Activated naive CD8-positive, alpha-beta T cell treated with anti-CD3 and anti-CD28 coated beads for 36 hours (primary cell): ENCODE measurements at regions not wholly inside any gene's neighbourhood (a gene's known extent, or its start where the extent isn't known, plus 50 kb on each side); places are given as distances from the start of the nearest gene placed in this dataset.
"Not testable (repeated sequence)": the region's sequence is repeated elsewhere in the genome, so short reads cannot be mapped to it uniquely, and the experiment has no call there.

ENCODE experiments used
- DNase-seq: peaks from one replicate; pipeline ENCODE4 v3.0.0; 2021
- H3K27ac Mint-ChIP-seq: one replicate; pipeline ENCODE4 v1.8.0; 2022; ENCODE audit warnings: mild to moderate bottlenecking, moderate library complexity, mixed read lengths
- H3K27me3 Mint-ChIP-seq: one replicate; pipeline ENCODE4 v1.8.0; 2022; ENCODE audit warnings: mild to moderate bottlenecking, mixed read lengths
- H3K36me3 Mint-ChIP-seq: one replicate; pipeline ENCODE4 v1.8.0; 2021; ENCODE audit warnings: mild to moderate bottlenecking, mixed read lengths
- H3K4me1 Mint-ChIP-seq: one replicate; pipeline ENCODE4 v1.8.0; 2021; ENCODE audit warnings: mixed read lengths
- H3K4me3 Mint-ChIP-seq: one replicate; pipeline ENCODE4 v1.8.0; 2022; ENCODE audit warnings: mild to moderate bottlenecking, moderate library complexity, mixed read lengths
- H3K9me3 Mint-ChIP-seq: one replicate; pipeline ENCODE4 v1.8.0; 2022; ENCODE audit warnings: mixed read lengths

DNA sequence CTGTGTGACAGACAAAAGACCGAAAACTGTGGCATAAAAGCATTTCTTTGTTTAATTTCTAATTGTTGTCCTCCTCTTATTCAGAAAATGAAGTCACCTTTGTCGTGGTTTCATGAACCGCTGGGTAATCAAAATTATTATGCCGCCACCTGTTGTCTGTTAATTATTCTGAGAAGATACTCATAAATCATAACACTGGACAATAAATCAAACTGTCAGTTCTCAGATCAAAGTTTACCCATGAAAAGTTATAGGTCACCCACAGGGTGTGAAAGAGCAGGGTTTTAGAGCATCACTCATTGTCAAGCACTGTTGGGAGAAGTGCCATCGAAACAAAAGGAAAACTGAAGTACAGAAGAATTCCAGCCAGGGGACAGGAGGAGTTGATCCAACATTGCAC lies 474.3 kb downstream of the NR2F2 start:
- Mint-ChIP-seq H3K27me3 (no peaks in the 10 kb centered on the region), H3K4me3 (no peak overlapping the region), H3K36me3 (no peaks in the 10 kb centered on the region), H3K4me1 (no peaks in the 10 kb centered on the region), H3K27ac (no peak overlapping the region), H3K9me3 (no peaks in the 10 kb centered on the region)
- no peak for DNase-seq

DNA sequence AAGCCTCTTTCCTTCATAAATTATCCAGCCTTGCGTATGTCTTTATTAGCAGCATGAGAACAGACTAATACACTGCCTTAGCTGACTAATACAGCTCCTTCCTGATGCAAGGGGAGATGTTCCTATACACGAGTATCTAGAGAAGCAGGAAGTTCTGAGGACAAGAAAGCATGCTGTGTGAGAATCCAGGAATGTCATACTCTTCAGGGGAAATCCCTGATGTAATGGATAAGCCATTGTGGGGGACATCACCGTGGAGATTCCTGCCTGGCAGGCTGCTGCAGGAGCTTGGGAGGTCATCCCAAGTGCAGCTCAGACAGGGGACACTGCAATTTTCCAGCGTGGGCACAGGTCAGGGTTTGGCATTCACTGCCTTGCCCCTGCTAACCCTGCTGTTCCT lies 476.9 kb downstream of the NR2F2 start:
- Mint-ChIP-seq H3K4me1 (no peaks in the 10 kb centered on the region), H3K4me3 (no peak overlapping the region), H3K9me3 (no peaks in the 10 kb centered on the region), H3K36me3 (no peaks in the 10 kb centered on the region), H3K27me3 (no peaks in the 10 kb centered on the region), H3K27ac (no peak overlapping the region)
- no peak for DNase-seq

DNA sequence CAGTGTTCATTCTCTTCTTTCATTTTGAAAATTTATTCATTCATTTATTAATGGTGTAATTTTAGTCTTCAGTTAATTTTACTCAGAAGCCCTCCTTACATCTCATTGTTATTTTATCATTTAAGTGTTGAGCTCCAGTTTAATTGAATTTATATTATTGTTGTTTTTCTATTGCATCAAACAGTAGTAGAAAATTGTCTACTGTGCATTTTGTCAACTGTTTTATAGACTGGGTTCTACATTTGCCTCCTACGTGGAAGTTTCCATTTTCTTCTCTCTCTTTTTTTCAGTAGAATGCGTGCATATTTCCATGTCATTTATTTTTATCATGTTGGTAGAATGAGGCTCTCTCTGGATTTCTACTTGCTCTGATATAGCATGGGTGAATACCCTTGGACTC lies 487.4 kb downstream of the NR2F2 start:
- H3K4me1 Mint-ChIP-seq, result no peaks in the 10 kb centered on the region
- H3K9me3 Mint-ChIP-seq, result peaks cover 2% of the 10 kb centered on the region
- H3K27ac Mint-ChIP-seq, result no peak overlapping the region
- no peaks in the 10 kb centered on the region for H3K36me3 Mint-ChIP-seq
- no peak overlapping the region for H3K4me3 Mint-ChIP-seq
- DNase-seq, result no peak
- H3K27me3 Mint-ChIP-seq, result peaks cover 12% of the 10 kb centered on the region

DNA sequence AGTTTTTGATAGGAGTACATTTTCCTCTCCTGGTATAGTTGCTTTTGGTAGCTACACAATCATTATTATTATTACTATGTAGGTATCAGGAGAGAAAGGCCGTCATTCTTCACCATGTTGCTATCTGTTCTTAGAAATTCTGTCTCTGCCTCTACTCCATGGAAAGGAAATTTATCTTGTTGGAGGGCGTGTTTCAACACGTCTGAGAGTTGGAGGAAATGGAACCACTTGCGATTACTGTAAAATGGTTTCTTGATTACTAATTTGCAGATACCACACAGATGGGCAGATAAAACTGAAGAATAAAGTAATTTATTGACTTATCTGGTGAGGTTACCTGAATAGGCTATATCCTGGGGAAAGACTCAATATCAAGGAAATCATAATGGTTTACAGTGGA lies 488.4 kb downstream of the NR2F2 start:
- Mint-ChIP-seq H3K4me1 (no peaks in the 10 kb centered on the region), H3K4me3 (no peak overlapping the region), H3K36me3 (no peaks in the 10 kb centered on the region), H3K27ac (no peak overlapping the region), H3K9me3 (peaks cover 1% of the 10 kb centered on the region), H3K27me3 (peaks cover 12% of the 10 kb centered on the region)
- DNase-seq, result no peak

DNA sequence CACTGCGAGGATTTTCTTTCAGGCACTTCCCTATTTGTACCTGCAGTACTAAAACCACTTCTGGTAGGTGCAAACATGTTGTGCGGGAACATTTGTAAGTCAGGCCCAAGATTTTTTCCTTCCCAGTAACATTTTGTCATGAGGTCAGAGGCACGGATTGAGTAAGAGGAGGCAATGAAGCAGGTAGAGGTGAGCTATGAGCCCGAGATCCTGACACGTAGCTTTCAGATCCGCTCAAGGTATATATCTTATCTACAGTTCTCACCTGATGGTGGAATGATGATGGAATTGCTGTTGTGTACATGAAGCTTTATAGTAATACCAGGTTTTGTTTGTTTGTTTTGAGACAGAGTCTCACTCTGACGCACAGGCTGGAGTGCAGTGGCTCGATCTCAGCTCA lies 497.5 kb downstream of the NR2F2 start:
- H3K27ac Mint-ChIP-seq, result no peak overlapping the region
- DNase-seq, result no peak

DNA sequence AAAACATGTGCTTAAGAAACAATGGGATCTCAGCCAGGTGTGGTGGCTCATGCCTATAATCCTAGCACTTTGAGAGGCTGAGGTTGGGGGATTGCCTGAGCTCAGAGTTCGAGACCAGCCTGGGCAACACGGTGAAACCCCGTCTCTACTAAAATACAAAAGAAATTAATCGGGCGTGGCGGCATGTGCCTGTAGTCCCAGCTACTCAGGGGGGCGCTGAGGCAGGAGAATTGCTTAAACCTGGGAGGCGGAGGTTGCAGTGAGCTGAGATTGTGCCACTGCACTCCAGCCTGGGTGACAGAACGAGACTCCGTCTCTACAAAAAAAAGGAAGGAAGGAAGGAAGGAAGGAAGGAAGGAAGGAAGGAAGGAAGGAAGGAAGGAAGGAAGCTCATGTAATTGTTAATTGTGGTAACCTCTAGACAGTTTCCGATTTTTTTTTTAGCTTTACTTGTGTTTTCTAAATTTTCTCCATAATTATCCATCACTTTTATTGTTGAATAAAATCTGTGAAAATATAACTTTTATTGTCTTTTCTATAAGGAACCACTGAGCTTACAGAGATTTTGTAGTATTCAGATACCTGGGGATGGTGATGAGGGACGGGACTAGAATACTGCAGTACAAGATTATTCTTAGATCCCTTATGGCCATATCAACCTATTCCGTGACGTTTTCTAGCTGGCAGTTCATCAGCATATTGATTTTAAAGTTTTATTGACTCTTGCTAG lies 506.9 kb downstream of the NR2F2 start:
- Mint-ChIP-seq H3K36me3 (peaks cover 2% of the 10 kb centered on the region), H3K4me1 (no peaks in the 10 kb centered on the region), H3K27me3 (no peaks in the 10 kb centered on the region), H3K4me3 (no peak overlapping the region), H3K27ac (no peak overlapping the region), H3K9me3 (peaks cover 7% of the 10 kb centered on the region)
- no peak for DNase-seq

More for the DNA sequence above, 497.5 kb downstream of the NR2F2 start:
- H3K36me3 Mint-ChIP-seq, result no peaks in the 10 kb centered on the region
- no peaks in the 10 kb centered on the region for H3K4me1 Mint-ChIP-seq
- no peaks in the 10 kb centered on the region for H3K27me3 Mint-ChIP-seq
- no peak overlapping the region for H3K4me3 Mint-ChIP-seq
- H3K9me3 Mint-ChIP-seq, result no peaks in the 10 kb centered on the region

DNA sequence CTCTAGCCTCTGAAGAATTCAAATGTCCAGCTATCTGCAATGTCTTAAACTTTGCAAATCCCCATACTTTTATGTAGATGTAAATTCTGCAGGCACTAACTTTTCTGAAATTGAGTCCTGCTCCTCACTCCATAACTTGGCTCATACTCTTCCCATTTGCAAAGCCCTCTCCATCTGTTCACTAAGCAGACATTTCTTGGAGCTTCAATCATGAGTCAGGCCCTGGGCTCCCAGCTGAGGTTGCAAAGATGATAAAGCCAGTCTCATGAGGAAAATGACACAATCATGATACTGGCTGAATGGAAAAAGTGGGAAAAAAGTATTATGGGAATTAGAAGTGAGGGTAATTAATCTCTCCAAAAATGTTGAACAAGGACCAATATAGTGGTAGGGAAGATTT lies 507.6 kb downstream of the NR2F2 start:
- peaks cover 9% of the 10 kb centered on the region for H3K9me3 Mint-ChIP-seq
- H3K4me3 Mint-ChIP-seq, result no peak overlapping the region
- no peak for DNase-seq
- H3K36me3 Mint-ChIP-seq, result peaks cover 2% of the 10 kb centered on the region
- H3K4me1 Mint-ChIP-seq, result no peaks in the 10 kb centered on the region
- H3K27ac Mint-ChIP-seq, result no peak overlapping the region
- no peaks in the 10 kb centered on the region for H3K27me3 Mint-ChIP-seq

DNA sequence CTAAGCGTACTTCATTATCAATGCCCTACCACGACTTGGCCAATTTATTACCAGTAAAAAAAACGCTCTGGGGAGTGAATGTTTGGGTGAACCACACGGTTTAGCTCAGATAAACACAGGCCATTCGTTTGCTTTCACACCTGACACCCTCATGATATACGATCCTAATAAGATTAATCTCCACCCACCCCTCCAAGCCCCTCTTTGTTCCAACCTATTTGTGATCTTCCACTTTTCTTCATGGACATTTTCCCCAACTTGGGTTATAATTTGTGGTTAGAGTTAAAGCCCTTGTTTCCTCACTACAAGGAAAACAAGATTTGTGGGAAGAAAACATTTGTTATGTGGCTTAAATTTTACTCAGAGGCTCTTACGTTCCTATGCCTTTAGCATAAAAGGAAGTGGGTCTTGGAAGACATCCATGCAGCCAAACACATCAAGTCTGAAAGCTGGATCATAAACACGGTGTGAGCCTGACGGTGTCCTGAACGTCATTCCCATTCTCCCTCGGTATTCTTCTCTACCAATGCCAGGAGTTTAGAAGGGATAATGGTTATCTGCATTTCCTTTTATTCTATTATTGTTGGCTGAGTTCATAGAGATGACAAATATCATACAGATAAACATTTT lies 518.9 kb downstream of the NR2F2 start:
- no peaks in the 10 kb centered on the region for H3K27me3 Mint-ChIP-seq

DNA sequence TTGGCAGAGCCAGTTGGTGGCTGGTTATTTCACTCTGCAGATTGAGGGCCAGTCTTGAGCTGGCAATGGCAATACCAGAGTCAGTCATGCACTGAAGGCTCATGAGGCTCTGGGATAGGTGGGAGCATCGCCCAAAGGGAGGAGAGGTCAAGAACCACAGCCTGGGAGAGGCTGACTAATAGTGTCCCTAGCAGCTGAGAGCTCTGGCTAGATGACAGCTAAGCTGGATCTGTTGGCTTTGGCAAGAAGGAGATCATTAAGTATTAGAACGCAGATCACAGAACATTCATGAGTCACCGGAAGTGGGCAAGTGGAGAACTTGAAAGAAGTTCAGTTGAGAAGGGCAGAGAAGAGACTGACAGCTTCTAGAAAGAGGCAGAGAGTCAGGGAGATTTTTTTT lies 521.1 kb downstream of the NR2F2 start:
- H3K27ac Mint-ChIP-seq, result no peak overlapping the region

More for the DNA sequence above, 518.9 kb downstream of the NR2F2 start:
- Mint-ChIP-seq H3K9me3 (peaks cover 3% of the 10 kb centered on the region), H3K4me1 (no peaks in the 10 kb centered on the region), H3K4me3 (no peak overlapping the region), H3K36me3 (no peaks in the 10 kb centered on the region), H3K27ac (no peak overlapping the region)
- DNase-seq, result no peak

DNA sequence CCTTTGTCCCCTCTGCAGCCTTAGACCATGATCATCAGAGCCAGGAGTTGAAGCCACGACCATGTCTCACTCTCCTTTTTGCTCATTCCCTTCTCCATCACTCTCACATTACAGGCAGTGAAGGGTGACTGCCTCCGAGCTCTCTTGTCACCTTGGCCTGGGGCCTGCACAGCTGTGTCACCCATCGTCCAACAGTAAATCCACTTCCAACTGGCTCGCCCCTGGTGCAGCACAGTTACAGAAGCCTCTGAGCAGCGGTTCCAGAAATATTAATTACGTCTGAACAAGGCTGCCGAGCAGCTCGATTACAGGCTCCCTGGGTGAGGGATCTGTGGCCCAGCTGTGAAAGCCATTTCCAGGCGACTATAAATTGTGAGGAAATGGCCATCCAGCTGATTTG lies 528.2 kb downstream of the NR2F2 start:
- peaks cover 6% of the 10 kb centered on the region for H3K27me3 Mint-ChIP-seq
- no peak overlapping the region for H3K4me3 Mint-ChIP-seq
- H3K36me3 Mint-ChIP-seq, result no peaks in the 10 kb centered on the region
- no peaks in the 10 kb centered on the region for H3K4me1 Mint-ChIP-seq
- H3K9me3 Mint-ChIP-seq, result peaks cover 1% of the 10 kb centered on the region
- no peak overlapping the region for H3K27ac Mint-ChIP-seq
- no peak for DNase-seq

More for the DNA sequence above, 521.1 kb downstream of the NR2F2 start:
- Mint-ChIP-seq H3K9me3 (peaks cover 1% of the 10 kb centered on the region), H3K4me1 (no peaks in the 10 kb centered on the region), H3K36me3 (no peaks in the 10 kb centered on the region), H3K4me3 (no peak overlapping the region), H3K27me3 (no peaks in the 10 kb centered on the region)
- DNase-seq, result no peak

DNA sequence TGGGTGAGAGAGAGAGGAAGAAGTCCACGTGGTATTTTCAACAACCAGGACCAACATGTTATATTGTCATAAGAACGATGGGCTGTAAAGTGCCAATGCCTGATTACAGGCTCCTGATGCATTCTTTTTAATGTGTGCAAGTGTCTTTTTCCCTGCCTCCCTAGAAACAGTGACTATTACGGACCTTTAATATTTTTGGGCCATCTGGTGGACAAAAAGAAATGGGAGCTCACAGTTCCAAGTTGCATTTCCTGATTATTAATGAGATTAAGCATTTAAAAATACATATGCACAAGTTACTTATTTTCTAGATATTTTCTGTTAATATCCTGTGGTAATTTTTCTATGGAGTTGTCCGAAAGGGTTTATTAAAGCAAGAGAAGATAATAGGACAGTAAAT lies 530.2 kb downstream of the NR2F2 start:
- H3K27ac Mint-ChIP-seq, result no peak overlapping the region
- DNase-seq, result no peak
- H3K27me3 Mint-ChIP-seq, result peaks cover 7% of the 10 kb centered on the region
- no peak overlapping the region for H3K4me3 Mint-ChIP-seq
- H3K36me3 Mint-ChIP-seq, result no peaks in the 10 kb centered on the region
- H3K9me3 Mint-ChIP-seq, result no peaks in the 10 kb centered on the region
- H3K4me1 Mint-ChIP-seq, result no peaks in the 10 kb centered on the region

DNA sequence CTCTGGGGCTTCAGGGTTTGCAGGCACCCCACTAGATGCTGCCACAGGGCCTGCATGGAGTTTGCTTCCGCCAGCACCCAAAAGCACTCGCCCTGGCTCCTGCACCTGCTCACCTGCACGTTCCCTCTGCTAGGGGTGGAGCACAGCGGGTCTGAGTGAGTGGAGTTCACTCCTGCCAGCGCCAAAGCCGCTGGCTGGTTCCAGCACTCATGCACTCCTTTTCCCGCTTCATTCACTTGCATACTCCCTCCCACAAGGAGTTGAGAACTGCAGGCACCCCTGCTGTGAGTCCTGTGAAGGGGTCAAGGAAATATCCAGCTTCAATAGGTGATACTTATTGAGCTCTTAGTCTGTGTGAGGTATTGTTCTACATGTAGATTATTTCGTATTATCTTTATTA lies 537.5 kb downstream of the NR2F2 start:
- H3K36me3 Mint-ChIP-seq, result no peaks in the 10 kb centered on the region
- H3K9me3 Mint-ChIP-seq, result peaks cover 1% of the 10 kb centered on the region
- H3K4me1 Mint-ChIP-seq, result no peaks in the 10 kb centered on the region
- H3K4me3 Mint-ChIP-seq, result no peak overlapping the region
- H3K27ac Mint-ChIP-seq, result no peak overlapping the region
- DNase-seq, result no peak
- peaks cover 3% of the 10 kb centered on the region for H3K27me3 Mint-ChIP-seq

DNA sequence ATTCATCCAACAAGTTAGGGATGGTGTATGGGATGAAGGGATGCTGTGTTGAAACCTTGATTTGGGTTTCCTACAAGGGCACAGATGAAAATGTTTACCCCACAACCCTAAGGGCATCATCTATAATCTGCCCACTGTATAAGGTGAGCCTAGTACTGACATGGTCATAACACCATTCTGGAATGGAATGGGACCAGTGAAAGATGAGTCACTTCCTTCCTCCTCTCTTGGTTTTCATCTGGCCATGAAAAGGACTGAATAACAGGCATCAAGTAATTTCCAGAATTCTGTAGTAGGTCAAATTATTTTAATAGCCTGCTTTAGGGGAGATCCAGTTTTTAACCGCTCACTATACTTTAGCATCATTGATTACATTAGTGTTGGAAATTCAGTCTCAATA lies 538.6 kb downstream of the NR2F2 start:
- no peak overlapping the region for H3K4me3 Mint-ChIP-seq
- no peak overlapping the region for H3K27ac Mint-ChIP-seq
- peaks cover 1% of the 10 kb centered on the region for H3K9me3 Mint-ChIP-seq
- no peaks in the 10 kb centered on the region for H3K4me1 Mint-ChIP-seq
- H3K27me3 Mint-ChIP-seq, result no peaks in the 10 kb centered on the region
- H3K36me3 Mint-ChIP-seq, result no peaks in the 10 kb centered on the region
- DNase-seq, result no peak

DNA sequence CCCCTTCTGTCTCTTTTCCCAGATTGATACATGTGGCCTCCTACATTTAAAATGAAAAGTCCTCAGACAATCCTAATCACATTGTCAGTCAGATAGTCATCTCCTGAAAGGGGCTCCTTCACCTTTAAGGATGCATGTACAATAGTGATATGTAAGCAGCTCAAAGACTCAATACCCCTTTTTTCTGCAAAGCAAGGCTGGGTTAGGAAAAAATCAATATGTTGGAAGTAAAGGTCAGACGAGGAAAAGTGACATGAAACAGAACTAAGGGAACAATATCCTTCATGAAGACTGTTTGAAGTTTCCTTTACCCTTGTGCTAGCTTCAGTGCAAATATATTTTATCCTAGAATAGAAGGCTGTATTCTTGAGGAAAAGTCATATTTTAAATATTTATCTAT lies 539.3 kb downstream of the NR2F2 start:
- Mint-ChIP-seq H3K27me3 (no peaks in the 10 kb centered on the region), H3K27ac (no peak overlapping the region), H3K4me3 (no peak overlapping the region), H3K9me3 (peaks cover 1% of the 10 kb centered on the region), H3K4me1 (no peaks in the 10 kb centered on the region), H3K36me3 (no peaks in the 10 kb centered on the region)
- no peak for DNase-seq

DNA sequence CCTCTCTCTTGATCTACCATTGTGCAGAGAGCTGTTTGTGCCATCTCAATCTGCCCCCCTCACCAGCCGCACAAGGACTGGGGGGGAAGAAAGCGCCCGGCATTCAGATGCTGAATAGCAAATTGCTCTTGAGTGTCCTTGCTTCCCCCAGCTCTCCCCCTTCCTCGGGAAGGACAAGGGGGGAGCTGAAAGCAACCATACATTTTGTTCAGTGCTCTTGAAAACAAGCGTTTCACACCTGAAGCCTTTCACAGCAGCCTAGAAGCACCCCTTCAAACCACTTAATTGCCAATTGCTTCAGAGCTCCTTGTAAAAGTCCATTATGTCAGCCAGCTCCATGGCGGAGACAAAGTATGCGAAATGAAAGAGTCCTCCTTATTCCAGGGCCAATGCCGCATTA lies 540.1 kb downstream of the NR2F2 start:
- Mint-ChIP-seq H3K36me3 (no peaks in the 10 kb centered on the region), H3K4me3 (no peak overlapping the region), H3K4me1 (no peaks in the 10 kb centered on the region), H3K27ac (no peak overlapping the region), H3K9me3 (peaks cover 1% of the 10 kb centered on the region), H3K27me3 (no peaks in the 10 kb centered on the region)
- no peak for DNase-seq

DNA sequence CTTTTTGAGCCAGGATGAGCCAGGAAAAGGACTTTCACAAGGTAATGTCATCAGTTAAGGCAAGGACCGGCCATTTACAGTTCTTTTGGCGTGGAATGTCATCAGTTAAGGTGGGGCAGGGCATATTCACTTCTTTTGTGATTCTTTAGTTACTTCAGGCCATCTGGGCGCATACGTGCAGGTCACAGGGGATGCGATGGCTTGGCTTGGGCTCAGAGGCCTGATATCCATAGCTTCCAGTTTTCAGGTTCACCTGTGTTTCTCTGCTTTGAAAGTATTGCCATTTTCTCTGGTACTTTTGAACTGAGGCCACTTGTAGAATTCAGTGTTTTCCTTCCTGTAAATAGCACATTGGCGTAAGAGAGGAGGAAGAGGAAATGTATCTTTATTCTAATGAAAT lies 546.9 kb downstream of the NR2F2 start:
- not testable (repeated sequence) for H3K4me3 Mint-ChIP-seq, H3K9me3 Mint-ChIP-seq, H3K36me3 Mint-ChIP-seq, H3K27ac Mint-ChIP-seq, H3K4me1 Mint-ChIP-seq, DNase-seq, H3K27me3 Mint-ChIP-seq
